ENCODE measurements at regions not wholly inside any gene's neighbourhood (a gene's known extent, or its start where the extent isn't known, plus 50 kb on each side); places are given as distances from the start of the nearest gene placed in this dataset.

GRCh38 chr11:25529572-25529971 is 802.4 kb upstream of the ANO3 start:
- peaks cover 3% of the 10 kb centered on the region; the same call in 1 of the 2 replicates for H3K4me1 ChIP-seq (ENCODE audit: insufficient read depth)
- H3K4me1 Mint-ChIP-seq, result peaks cover 5% of the 10 kb centered on the region; the same call in 2 of the 3 replicates
- peak; percentile 53; the same call in 2 of the 3 replicates for ATAC-seq

GRCh38 chr11:25535467-25536272 is 796.3 kb upstream of the ANO3 start:
- H3K27me3 ChIP-seq (ENCODE audit: insufficient read depth), result no peaks in the 10 kb centered on the region
- peak overlapping the region; percentile 30; the same call in 1 of the 2 replicates for H2AFZ ChIP-seq
- no peaks in the 10 kb centered on the region for H3K79me2 ChIP-seq (replicated peaks; ENCODE audit: insufficient read depth)
- H3K4me3 ChIP-seq, result no peak overlapping the region
- H3F3A ChIP-seq (replicated peaks; ENCODE audit: low read depth), result no peaks in the 10 kb centered on the region
- H3K4me3 Mint-ChIP-seq, result no peak overlapping the region
- H3K4me1 ChIP-seq (ENCODE audit: insufficient read depth), result no peaks in the 10 kb centered on the region
- H3K9me3 Mint-ChIP-seq, result no peaks in the 10 kb centered on the region
- no peaks in the 10 kb centered on the region for H3K27me3 Mint-ChIP-seq (ENCODE audit: insufficient read depth, low read depth, poor library complexity)
- no peaks in the 10 kb centered on the region for H3K36me3 ChIP-seq (ENCODE audit: insufficient read depth)
- ATAC-seq (no peak), DNase-seq (ENCODE audit: low spot score) (no peak)
- H3K36me3 Mint-ChIP-seq (ENCODE audit: low read depth), result no peaks in the 10 kb centered on the region
- no peaks in the 10 kb centered on the region for H3K4me1 Mint-ChIP-seq
- no peaks in the 10 kb centered on the region for H4K20me1 ChIP-seq (replicated peaks; ENCODE audit: insufficient read depth)
- no peak overlapping the region for H3K27ac Mint-ChIP-seq
- H3K4me2 ChIP-seq, result no peak overlapping the region
- no peaks in the 10 kb centered on the region for H3K9me2 ChIP-seq (ENCODE audit: insufficient read depth)
- no peak overlapping the region for H3K27ac ChIP-seq (ENCODE audit: low read depth)
- no peak for TF ChIP-seq EZH2 (IDR thresholded peaks at IDR 0.05; ENCODE audit: low read depth, unreplicated experiment)
- no peak for TF ChIP-seq CTCF (conservative IDR thresholded peaks at IDR 0.05; ENCODE audit: low read depth in 2 of 2)
- TF ChIP-seq NANOG (IDR thresholded peaks at IDR 0.05; ENCODE audit: borderline replicate concordance), result no peak
- TF ChIP-seq EZH2phosphoT487 (IDR thresholded peaks at IDR 0.05; ENCODE audit: unreplicated experiment), result no peak
- TF ChIP-seq ZNF114 (CRISPR knock-in tag; IDR thresholded peaks at IDR 0.05), result no peak
- no peak for TF ChIP-seq ETS1 (IDR thresholded peaks at IDR 0.05)
- TF ChIP-seq REST (IDR thresholded peaks at IDR 0.05; ENCODE audit: unreplicated experiment), result no peak
- TF ChIP-seq JUNB (IDR thresholded peaks at IDR 0.05; ENCODE audit: unreplicated experiment), result no peak

More at GRCh38 chr11:25529572-25529971, 802.4 kb upstream of the ANO3 start:
- Histone ChIP-seq H3K27me3 (ENCODE audit: insufficient read depth) (no peaks in the 10 kb centered on the region), H3K79me2 (replicated peaks; ENCODE audit: insufficient read depth) (no peaks in the 10 kb centered on the region), H3K4me3 (no peak overlapping the region), H4K20me1 (replicated peaks; ENCODE audit: insufficient read depth) (no peaks in the 10 kb centered on the region), H3F3A (replicated peaks; ENCODE audit: low read depth) (no peaks in the 10 kb centered on the region), H3K9me2 (ENCODE audit: insufficient read depth) (no peaks in the 10 kb centered on the region), H3K4me2 (no peak overlapping the region), H3K27ac (ENCODE audit: low read depth) (no peak overlapping the region), H3K36me3 (ENCODE audit: insufficient read depth) (no peaks in the 10 kb centered on the region), H2AFZ (no peak overlapping the region)
- DNase-seq (ENCODE audit: low spot score), result no peak
- Mint-ChIP-seq H3K27ac (no peak overlapping the region), H3K27me3 (ENCODE audit: insufficient read depth, low read depth, poor library complexity) (no peaks in the 10 kb centered on the region), H3K9me3 (no peaks in the 10 kb centered on the region), H3K4me3 (no peak overlapping the region), H3K36me3 (ENCODE audit: low read depth) (no peaks in the 10 kb centered on the region)
- no peak for TF ChIP-seq CREB1 (CRISPR knock-in tag; IDR thresholded peaks at IDR 0.05; ENCODE audit: low read depth)
- no peak for TF ChIP-seq STAT1 (IDR thresholded peaks at IDR 0.05; ENCODE audit: unreplicated experiment)

Measured in GM23338 (cell line).